ENCODE measurements at regions not wholly inside any gene's neighbourhood (a gene's known extent, or its start where the extent isn't known, plus 50 kb on each side); places are given as distances from the start of the nearest gene placed in this dataset.

GRCh38 chr14:53836551-53836950 is 120.1 kb downstream of the BMP4 start:
- H3K36me3 Mint-ChIP-seq (ENCODE audit: low read depth), result no peaks in the 10 kb centered on the region
- no peak for TF ChIP-seq CTCF (IDR thresholded peaks at IDR 0.05)
- H3K27ac Mint-ChIP-seq, result no peak overlapping the region
- H3K4me3 Mint-ChIP-seq, result no peak overlapping the region
- no peak for DNase-seq
- peaks cover 6% of the 10 kb centered on the region; the same call in 1 of the 2 replicates for H3K9me3 Mint-ChIP-seq
- no peaks in the 10 kb centered on the region; the same call in 1 of the 2 replicates for H3K27me3 Mint-ChIP-seq (ENCODE audit: insufficient read depth)
- H3K4me1 Mint-ChIP-seq (ENCODE audit: low read depth), result peaks cover 13% of the 10 kb centered on the region; the same call in 1 of the 2 replicates

GRCh38 chr14:53828820-53829219 is 127.8 kb downstream of the BMP4 start:
- Mint-ChIP-seq H3K4me3 (no peak overlapping the region), H3K4me1 (ENCODE audit: low read depth) (no peaks in the 10 kb centered on the region), H3K9me3 (no peaks in the 10 kb centered on the region), H3K27ac (no peak overlapping the region), H3K36me3 (ENCODE audit: low read depth) (no peaks in the 10 kb centered on the region), H3K27me3 (ENCODE audit: insufficient read depth) (peaks cover 5% of the 10 kb centered on the region; the same call in 1 of the 2 replicates)
- no peak for DNase-seq
- TF ChIP-seq CTCF (IDR thresholded peaks at IDR 0.05), result no peak

- H3K36me3 Mint-ChIP-seq (ENCODE audit: low read depth), result no peaks in the 10 kb centered on the region
- no peaks in the 10 kb centered on the region for H3K4me1 Mint-ChIP-seq (ENCODE audit: low read depth)
- H3K4me3 Mint-ChIP-seq, result no peak overlapping the region
These were observed 132.6 kb downstream of the BMP4 start for GRCh38 chr14:53824061-53824460.

GRCh38 chr14:53814392-53814791 is 142.2 kb downstream of the BMP4 start:
- no peak for DNase-seq
- no peak for TF ChIP-seq CTCF (IDR thresholded peaks at IDR 0.05)
- no peaks in the 10 kb centered on the region; the same call in 1 of the 2 replicates for H3K36me3 Mint-ChIP-seq (ENCODE audit: low read depth)
- peaks cover 2% of the 10 kb centered on the region; the same call in 1 of the 2 replicates for H3K27me3 Mint-ChIP-seq (ENCODE audit: insufficient read depth)
- no peaks in the 10 kb centered on the region for H3K4me1 Mint-ChIP-seq (ENCODE audit: low read depth)
- H3K9me3 Mint-ChIP-seq, result no peaks in the 10 kb centered on the region
- H3K27ac Mint-ChIP-seq, result no peak overlapping the region
- H3K4me3 Mint-ChIP-seq, result no peak overlapping the region

More at GRCh38 chr14:53824061-53824460, 132.6 kb downstream of the BMP4 start:
- no peak for DNase-seq
- Mint-ChIP-seq H3K27ac (no peak overlapping the region), H3K27me3 (ENCODE audit: insufficient read depth) (peaks cover 5% of the 10 kb centered on the region; the same call in 1 of the 2 replicates), H3K9me3 (no peaks in the 10 kb centered on the region)
- no peak for TF ChIP-seq CTCF (IDR thresholded peaks at IDR 0.05)

GRCh38 chr14:53810221-53810620 is 146.4 kb downstream of the BMP4 start:
- TF ChIP-seq CTCF (IDR thresholded peaks at IDR 0.05), result no peak
- no peak overlapping the region for H3K4me3 Mint-ChIP-seq
- no peaks in the 10 kb centered on the region for H3K36me3 Mint-ChIP-seq (ENCODE audit: low read depth)
- H3K9me3 Mint-ChIP-seq, result no peaks in the 10 kb centered on the region
- H3K27me3 Mint-ChIP-seq (ENCODE audit: insufficient read depth), result peaks cover 2% of the 10 kb centered on the region; the same call in 1 of the 2 replicates
- H3K27ac Mint-ChIP-seq, result no peak overlapping the region
- H3K4me1 Mint-ChIP-seq (ENCODE audit: low read depth), result no peaks in the 10 kb centered on the region
- DNase-seq, result no peak

GRCh38 chr14:53808042-53808441 is 148.6 kb downstream of the BMP4 start:
- no peaks in the 10 kb centered on the region for H3K4me1 Mint-ChIP-seq (ENCODE audit: low read depth)
- no peak for TF ChIP-seq CTCF (IDR thresholded peaks at IDR 0.05)
- peaks cover 2% of the 10 kb centered on the region; the same call in 1 of the 2 replicates for H3K27me3 Mint-ChIP-seq (ENCODE audit: insufficient read depth)
- H3K27ac Mint-ChIP-seq, result no peak overlapping the region
- H3K4me3 Mint-ChIP-seq, result no peak overlapping the region
- H3K9me3 Mint-ChIP-seq, result 0 out of 2 replicates have a peak, but pooled peaks cover 5% of the 10 kb centered on the region
- H3K36me3 Mint-ChIP-seq (ENCODE audit: low read depth), result no peaks in the 10 kb centered on the region
- no peak for DNase-seq

Data from HFFc6 (cell line).